Fibroblast of lung (primary cell): ENCODE measurements at regions not wholly inside any gene's neighbourhood (a gene's known extent, or its start where the extent isn't known, plus 50 kb on each side); places are given as distances from the start of the nearest gene placed in this dataset.

Experiments used
- DNase-seq, 2 donors: peaks; one replicate each; pipeline versions ENCODE4 v3.0.0 to v3.0.0-alpha.2; 2010; ENCODE audit warnings: low read depth in 2 of 2
- H2AFZ ChIP-seq: 2 replicates; pipeline ENCODE4 v1.5.1; 2012; ENCODE audit warnings: low read length, control low read depth, inconsistent platforms
- H3K27ac ChIP-seq: 2 replicates; pipeline ENCODE4 v1.5.1; 2011; ENCODE audit warnings: low read length, control low read depth; ENCODE audit not compliant: insufficient read depth
- H3K27me3 ChIP-seq: 2 replicates; pipeline ENCODE4 v1.5.1; 2011; ENCODE audit warnings: mild to moderate bottlenecking, low read length; ENCODE audit not compliant: control insufficient read depth, insufficient read depth
- H3K36me3 ChIP-seq: 2 replicates; pipeline ENCODE4 v1.5.1; 2011; ENCODE audit warnings: low read length; ENCODE audit not compliant: control insufficient read depth, insufficient read depth
- H3K4me1 ChIP-seq: 2 replicates; pipeline ENCODE4 v1.5.1; 2011; ENCODE audit warnings: low read length; ENCODE audit not compliant: control insufficient read depth, insufficient read depth; ENCODE audit errors: extremely low read depth
- H3K4me2 ChIP-seq: 2 replicates; pipeline ENCODE4 v1.5.1; 2011; ENCODE audit warnings: low read length, control low read depth; ENCODE audit not compliant: insufficient read depth; ENCODE audit errors: extremely low read depth
- H3K4me3 ChIP-seq, 4 experiments: fragments of 200-600 bp in 1 of 4; sonication (generic) in 1 of 4; replicated peaks in 1 of 4; 2 replicates each; pipeline ENCODE4 v1.5.1; 2011 to 2016; ENCODE audit warnings: low read length in 4 of 4, low read depth in 3 of 4, mild to moderate bottlenecking in 3 of 4, control low read depth in 2 of 4, inconsistent platforms in 1 of 4, mixed read lengths in 1 of 4; ENCODE audit not compliant: insufficient read depth in 1 of 4; ENCODE audit errors: control extremely low read depth in 1 of 4
- H3K79me2 ChIP-seq: 2 replicates; pipeline ENCODE4 v1.5.1; 2012; ENCODE audit warnings: mild to moderate bottlenecking, low read length, inconsistent platforms; ENCODE audit not compliant: control insufficient read depth, insufficient read depth
- H3K9ac ChIP-seq: 2 replicates; pipeline ENCODE4 v1.5.1; 2011; ENCODE audit warnings: mild to moderate bottlenecking, low read length, control low read depth; ENCODE audit not compliant: insufficient read depth
- H3K9me3 ChIP-seq: 2 replicates; pipeline ENCODE4 v1.5.1; 2012; ENCODE audit warnings: low read depth, low read length; ENCODE audit not compliant: control insufficient read depth, insufficient read depth
- H4K20me1 ChIP-seq: 2 replicates; pipeline ENCODE4 v1.5.1; 2011; ENCODE audit warnings: low read length; ENCODE audit not compliant: control insufficient read depth, insufficient read depth; ENCODE audit errors: extremely low read depth
- CTCF ChIP-seq, 2 donors: IDR thresholded peaks in 1 of 2; conservative IDR thresholded peaks in 1 of 2; 1 replicate in 1 of 2; 2 replicates in 1 of 2; pipeline ENCODE4 v1.5.1; 2011 to 2012; ENCODE audit warnings: low read length in 2 of 2, control low read depth in 1 of 2, inconsistent platforms in 1 of 2, low read depth in 1 of 2, mild to moderate bottlenecking in 1 of 2
- EZH2 ChIP-seq: IDR thresholded peaks from 2 replicates; pipeline ENCODE4 v1.5.1; 2012; ENCODE audit warnings: low read length, control low read depth, mild to moderate bottlenecking; ENCODE audit errors: missing control alignments

- no peaks in the 10 kb centered on the region for H3K9me3 ChIP-seq
- H3K9ac ChIP-seq = no peak overlapping the region
- H3K36me3 ChIP-seq = no peaks in the 10 kb centered on the region
- no peak overlapping the region for H2AFZ ChIP-seq
- H3K27ac ChIP-seq = no peak overlapping the region
- TF ChIP-seq EZH2 (no peak), CTCF (conservative IDR thresholded peaks at IDR 0.05 in 1 of 2, IDR thresholded peaks at IDR 0.05 in 1 of 2; ENCODE audit: low read depth in 1 of 2, low read length in 2 of 2) (no peak)
- H3K4me2 ChIP-seq = no peak overlapping the region
- H3K27me3 ChIP-seq = no peaks in the 10 kb centered on the region
- DNase-seq = no peak
- H3K4me1 ChIP-seq = no peaks in the 10 kb centered on the region
- H3K4me3 ChIP-seq = no peak overlapping the region
- no peaks in the 10 kb centered on the region for H4K20me1 ChIP-seq
- no peaks in the 10 kb centered on the region for H3K79me2 ChIP-seq
Measured at GRCh38 chr2:4140281-4140970, 437.1 kb downstream of the DCDC2C start.

- Histone ChIP-seq H3K4me1 (no peaks in the 10 kb centered on the region), H3K4me3 (no peak overlapping the region), H2AFZ (no peak overlapping the region), H3K9ac (no peak overlapping the region), H4K20me1 (no peaks in the 10 kb centered on the region), H3K27ac (no peak overlapping the region), H3K79me2 (no peaks in the 10 kb centered on the region), H3K27me3 (no peaks in the 10 kb centered on the region), H3K4me2 (no peak overlapping the region), H3K9me3 (no peaks in the 10 kb centered on the region), H3K36me3 (no peaks in the 10 kb centered on the region)
- DNase-seq = no peak
- TF ChIP-seq CTCF (conservative IDR thresholded peaks at IDR 0.05 in 1 of 2, IDR thresholded peaks at IDR 0.05 in 1 of 2; ENCODE audit: low read depth in 1 of 2, low read length in 2 of 2) (no peak), EZH2 (no peak)
Measured at GRCh38 chr2:4144731-4145130, 441.4 kb downstream of the DCDC2C start.

GRCh38 chr2:4151521-4151920 lies 448.1 kb downstream of the DCDC2C start:
- Histone ChIP-seq H3K4me1 (no peaks in the 10 kb centered on the region), H3K79me2 (no peaks in the 10 kb centered on the region), H3K4me2 (no peak overlapping the region), H3K9ac (no peak overlapping the region), H3K9me3 (no peaks in the 10 kb centered on the region), H3K27me3 (no peaks in the 10 kb centered on the region), H3K4me3 (no peak overlapping the region), H3K27ac (no peak overlapping the region), H2AFZ (no peak overlapping the region), H3K36me3 (no peaks in the 10 kb centered on the region), H4K20me1 (no peaks in the 10 kb centered on the region)
- no peak for DNase-seq
- TF ChIP-seq CTCF (conservative IDR thresholded peaks at IDR 0.05 in 1 of 2, IDR thresholded peaks at IDR 0.05 in 1 of 2; ENCODE audit: low read depth in 1 of 2, low read length in 2 of 2) = no peak
- no peak for TF ChIP-seq EZH2
